ENCODE measurements at regions not wholly inside any gene's neighbourhood (a gene's known extent, or its start where the extent isn't known, plus 50 kb on each side); places are given as distances from the start of the nearest gene placed in this dataset.

- DNase-seq (ENCODE audit: low read depth in 2 of 2): no peak
Measured at GRCh38 chr11:26231252-26231661, 100.7 kb upstream of the ANO3 start.

GRCh38 chr11:26234451-26234850, 97.5 kb upstream of the ANO3 start:
- DNase-seq (ENCODE audit: low read depth in 2 of 2): no peak

DNA sequence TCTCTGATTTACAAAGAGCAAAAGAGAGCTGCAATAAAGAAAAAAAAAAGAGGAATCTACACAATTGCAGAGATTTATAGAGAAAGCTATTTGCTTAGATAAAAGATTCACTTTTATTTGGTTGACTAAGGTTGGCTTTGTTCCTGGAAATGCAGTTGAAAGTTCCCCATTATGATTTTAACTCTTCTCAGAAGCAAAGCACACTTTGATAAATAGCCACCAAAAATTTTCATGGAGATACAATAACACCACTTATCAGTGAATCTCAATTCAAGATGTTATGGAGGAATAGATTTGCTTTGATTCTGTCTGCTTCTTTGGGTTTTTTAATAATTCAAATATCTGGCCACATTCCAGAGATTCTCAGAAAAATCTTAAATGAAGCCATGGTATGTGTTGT, 88.5 kb upstream of the ANO3 start:
- DNase-seq (ENCODE audit: low read depth in 2 of 2): no peak

- DNase-seq (ENCODE audit: low read depth in 2 of 2): no peak
Measured at GRCh38 chr11:26244207-26244606, 87.7 kb upstream of the ANO3 start.

DNA sequence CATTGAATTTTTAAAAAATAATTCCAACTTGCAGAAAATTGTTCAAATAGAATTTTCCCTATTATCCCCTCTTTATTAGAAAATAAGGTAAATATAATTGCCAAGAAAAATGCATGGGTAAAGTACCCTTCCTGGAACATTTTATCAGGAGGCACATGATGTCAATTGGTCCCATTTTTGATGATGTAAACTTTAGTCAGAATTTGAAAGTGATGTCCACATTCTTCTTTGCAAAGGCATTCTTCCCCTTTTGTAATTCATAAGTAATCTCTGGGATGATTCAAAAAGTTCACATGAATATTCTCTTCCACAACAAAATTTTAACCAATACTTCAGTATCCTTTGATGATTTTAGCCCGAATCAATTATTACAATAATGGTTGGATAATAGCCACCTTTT, 86.9 kb upstream of the ANO3 start:
- DNase-seq (ENCODE audit: low read depth in 2 of 2): no peak

GRCh38 chr11:26247340-26247739, 84.6 kb upstream of the ANO3 start:
- no peak for DNase-seq (ENCODE audit: low read depth in 2 of 2)

DNA sequence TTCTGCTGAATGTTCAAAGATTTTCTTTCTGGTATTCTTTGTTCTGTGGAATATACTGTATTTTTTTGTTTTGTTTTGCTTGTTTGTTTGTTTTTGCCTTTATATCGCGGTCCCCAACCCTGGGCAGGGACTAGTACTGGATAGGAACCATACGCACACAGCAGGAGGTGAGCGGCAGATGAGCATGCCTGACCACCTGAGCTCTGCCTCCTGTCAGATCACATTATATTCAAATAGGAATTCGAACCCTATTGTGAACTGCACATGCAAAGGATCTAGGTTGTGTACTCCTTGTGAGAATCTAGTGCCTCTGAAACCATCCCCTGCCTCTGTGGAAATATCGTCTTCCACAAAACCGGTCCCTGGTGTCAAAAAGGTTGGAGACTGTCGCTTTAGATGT, 83.3 kb upstream of the ANO3 start:
- DNase-seq (ENCODE audit: low read depth in 2 of 2): no peak

- no peak for DNase-seq (ENCODE audit: low read depth in 2 of 2)
Measured at GRCh38 chr11:26254378-26254777, 77.6 kb upstream of the ANO3 start.

- no peak for DNase-seq (ENCODE audit: low read depth in 2 of 2)
Measured at GRCh38 chr11:26263769-26264168, 68.2 kb upstream of the ANO3 start.

GRCh38 chr11:26264266-26264665, 67.7 kb upstream of the ANO3 start:
- DNase-seq (ENCODE audit: low read depth in 2 of 2): no peak

- no peak for DNase-seq (ENCODE audit: low read depth in 2 of 2)
Measured at GRCh38 chr11:26268980-26269660, 62.8 kb upstream of the ANO3 start.

- DNase-seq (ENCODE audit: low read depth in 2 of 2): no peak
Measured at GRCh38 chr11:26271666-26272065, 60.3 kb upstream of the ANO3 start.

- DNase-seq (ENCODE audit: low read depth in 2 of 2): peak in 1 of 2 donors; percentile 18
Measured at GRCh38 chr11:26276798-26277424, 55.0 kb upstream of the ANO3 start.

DNA sequence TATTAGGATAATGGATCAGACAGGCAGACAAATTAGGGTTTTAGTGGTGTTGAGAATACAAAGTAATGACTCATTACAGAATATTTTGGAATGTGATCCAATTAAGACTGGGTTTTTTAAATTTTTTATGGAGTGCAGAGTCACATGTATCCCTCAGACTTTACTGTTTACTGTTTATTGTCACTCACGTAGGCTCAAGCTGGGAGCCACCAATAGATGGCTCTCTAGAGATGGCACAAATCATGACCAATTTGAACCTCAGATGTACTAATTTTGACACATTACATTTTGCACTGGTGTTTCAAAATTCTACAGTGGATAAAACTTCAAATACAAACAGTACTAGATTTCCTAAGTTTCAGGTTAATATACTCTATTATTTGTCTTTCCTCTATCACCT, 53.6 kb upstream of the ANO3 start:
- no peak for DNase-seq (ENCODE audit: low read depth in 2 of 2)
